GM19351 (cell line): ENCODE measurements at regions not wholly inside any gene's neighbourhood (a gene's known extent, or its start where the extent isn't known, plus 50 kb on each side); places are given as distances from the start of the nearest gene placed in this dataset.
"Not testable (repeated sequence)": the region's sequence is repeated elsewhere in the genome, so short reads cannot be mapped to it uniquely, and the experiment has no call there.

ENCODE experiments used
- ATAC-seq: cut with Tn5 transposase; IDR thresholded peaks from one replicate; pipeline ENCODE4 v1.9.1; 2021; ENCODE audit warnings: mild to moderate bottlenecking, moderate library complexity; ENCODE audit not compliant: unreplicated experiment

DNA sequence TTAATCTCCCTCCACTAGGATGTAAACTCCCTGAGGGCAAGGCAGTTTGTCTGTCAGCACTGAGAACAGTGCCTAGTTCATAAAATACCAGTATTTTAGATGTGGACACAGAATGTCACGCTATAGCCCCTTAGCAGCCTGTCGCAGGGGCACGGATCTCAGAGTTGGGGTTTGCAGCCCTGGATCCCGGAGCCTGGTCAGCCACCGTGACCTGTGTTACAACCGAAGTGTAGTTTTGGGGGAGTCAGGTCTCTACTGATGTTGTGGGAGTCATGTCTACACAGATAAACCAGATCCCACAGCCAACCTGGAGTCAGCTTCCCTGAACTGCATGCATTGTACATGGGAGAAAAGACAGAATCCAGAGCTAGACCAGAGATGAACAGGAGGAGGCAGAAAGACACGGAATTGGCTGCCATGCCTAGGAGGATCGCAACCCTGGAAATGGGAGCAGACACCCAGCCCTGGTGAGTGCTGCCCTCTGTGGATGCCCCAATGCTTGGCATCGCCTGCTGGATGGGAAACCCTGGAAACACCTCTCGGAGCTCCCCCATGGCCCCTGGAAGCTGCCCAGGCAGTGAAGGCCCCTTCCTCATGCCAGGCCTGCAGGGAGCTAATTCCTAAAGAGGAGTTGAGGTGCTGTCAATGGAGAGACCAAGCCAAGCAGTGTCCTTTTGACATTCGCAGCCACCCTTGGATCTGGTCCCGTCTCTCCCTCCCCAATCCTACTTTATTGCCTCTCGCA, 851.3 kb downstream of the TBC1D22A start:
- ATAC-seq, result no peak

DNA sequence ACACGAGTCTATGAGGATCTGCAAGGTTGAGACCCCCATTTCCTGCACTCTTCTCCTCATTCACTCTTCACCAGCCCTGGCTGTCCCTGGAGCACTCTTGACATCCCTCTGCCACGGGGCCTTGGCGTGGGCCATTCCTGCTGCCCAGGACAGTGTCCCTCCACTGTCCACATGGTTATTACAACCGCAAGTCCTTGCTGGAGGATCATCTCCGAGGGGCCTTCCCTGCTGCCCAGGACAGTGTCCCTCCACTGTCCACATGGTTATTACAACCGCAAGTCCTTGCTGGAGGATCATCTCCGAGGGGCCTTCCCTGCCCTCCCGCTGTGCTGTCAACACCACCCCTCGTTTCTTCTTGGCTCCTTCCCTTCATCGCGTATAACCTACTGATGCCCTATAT, 850.7 kb downstream of the TBC1D22A start:
- ATAC-seq, result not testable (repeated sequence)

DNA sequence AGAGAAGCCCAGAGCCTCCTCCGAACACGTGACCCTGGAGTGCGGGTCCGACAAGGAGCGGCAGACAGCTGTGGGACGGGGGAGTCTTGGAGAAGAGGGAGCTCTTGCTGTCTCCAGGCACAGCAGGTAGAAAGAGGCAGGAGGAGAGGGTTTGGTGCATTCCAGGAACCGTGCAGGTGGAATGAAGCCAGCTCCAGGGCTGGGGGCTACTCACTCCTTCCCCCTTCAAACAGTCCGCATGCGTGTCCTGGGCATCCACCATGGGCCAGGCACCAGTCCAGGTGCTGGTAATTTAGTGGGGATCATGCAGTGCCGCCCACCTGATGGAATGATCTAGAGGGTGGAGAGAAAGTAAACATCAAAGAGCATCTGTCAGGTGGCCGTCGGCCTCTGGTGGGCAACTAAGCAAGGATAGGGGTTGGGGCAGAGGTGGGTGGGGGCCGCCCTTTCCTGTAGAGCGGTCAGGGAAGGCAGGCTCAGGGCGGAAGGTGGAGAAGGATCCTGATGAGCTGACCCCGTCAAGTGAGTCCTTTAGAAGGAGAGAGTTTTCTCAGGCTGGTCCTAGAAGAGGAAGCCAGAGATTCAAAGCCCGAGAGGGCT, 850.0 kb downstream of the TBC1D22A start:
- ATAC-seq, result no peak

DNA sequence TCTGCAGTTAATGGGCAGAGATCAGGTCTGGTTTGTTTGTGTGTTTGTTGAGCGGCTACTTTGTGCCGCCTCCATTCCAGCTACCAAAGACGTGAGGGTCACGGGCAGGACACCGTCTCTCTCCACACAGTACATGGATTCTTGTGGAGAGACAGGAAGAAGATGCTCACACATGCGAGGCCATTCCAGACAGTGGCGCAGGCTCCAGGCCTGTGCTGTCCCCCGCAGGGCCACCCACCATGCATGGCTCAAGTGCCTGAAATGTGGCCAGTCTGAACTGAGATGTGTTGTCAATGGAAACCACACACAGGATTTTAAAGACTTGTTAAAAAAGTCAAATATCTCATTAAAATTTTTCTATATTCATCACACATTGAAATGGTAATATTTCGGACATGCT, 848.3 kb downstream of the TBC1D22A start:
- no peak for ATAC-seq

DNA sequence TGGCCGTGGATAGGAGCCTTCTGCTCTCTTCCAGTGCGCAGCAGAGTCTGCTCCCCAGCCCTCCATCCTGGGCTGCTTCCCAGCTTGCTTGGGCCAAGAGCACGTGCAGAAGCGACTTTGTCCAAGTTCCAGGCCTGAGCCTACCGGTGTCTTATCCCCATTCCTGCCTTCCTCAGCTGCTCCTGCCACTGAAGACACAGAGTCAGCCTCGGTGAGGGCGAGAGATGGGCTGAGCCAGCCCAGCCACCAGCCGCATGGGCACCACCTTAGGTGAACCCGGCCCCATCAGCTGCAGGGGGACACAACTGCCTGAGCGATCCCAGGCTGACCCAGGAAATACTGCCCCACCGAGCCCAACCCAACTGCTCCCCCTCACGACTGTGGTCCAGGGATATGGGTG, 847.8 kb downstream of the TBC1D22A start:
- ATAC-seq, result no peak

DNA sequence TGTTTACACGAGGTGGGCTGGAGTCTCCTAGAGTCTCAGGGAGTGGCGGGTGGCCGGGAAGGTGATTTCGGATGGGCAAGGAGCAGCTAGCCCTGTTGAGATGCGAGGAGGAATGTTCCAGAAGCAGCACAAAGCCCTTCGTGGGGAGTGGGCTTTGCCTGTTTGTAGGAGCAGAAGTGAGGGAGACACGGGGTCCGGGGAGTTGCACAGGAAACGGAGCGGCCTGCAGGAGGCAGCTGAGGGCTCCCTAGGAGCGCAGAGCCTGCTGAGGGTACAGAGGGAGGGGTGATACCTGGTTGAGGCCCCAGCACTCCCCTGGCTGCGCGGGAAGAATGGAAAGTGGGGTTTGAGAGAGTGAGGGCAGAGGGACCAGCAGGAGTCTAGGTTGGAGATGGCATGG, 847.2 kb downstream of the TBC1D22A start:
- ATAC-seq, result no peak

DNA sequence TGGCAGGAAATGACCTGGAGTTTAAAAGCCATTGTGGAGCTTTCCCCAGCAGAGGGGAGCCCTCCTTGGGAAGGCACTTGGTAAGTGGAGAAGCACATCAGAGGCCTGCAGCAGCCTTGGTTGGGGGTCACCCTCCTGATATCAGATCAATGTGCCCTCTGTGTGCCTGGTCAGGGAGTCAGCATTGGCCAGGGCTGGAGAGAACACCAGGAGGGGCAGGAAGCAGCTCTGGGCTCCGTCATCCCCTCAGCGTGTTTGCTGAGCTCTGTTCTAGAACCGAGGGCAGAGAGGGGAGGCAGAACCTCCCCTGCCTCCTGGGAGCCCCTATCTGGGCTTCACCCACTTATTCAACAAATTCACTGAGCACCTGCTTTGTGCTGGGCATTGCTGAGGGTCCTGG, 846.0 kb downstream of the TBC1D22A start:
- ATAC-seq, result no peak

DNA sequence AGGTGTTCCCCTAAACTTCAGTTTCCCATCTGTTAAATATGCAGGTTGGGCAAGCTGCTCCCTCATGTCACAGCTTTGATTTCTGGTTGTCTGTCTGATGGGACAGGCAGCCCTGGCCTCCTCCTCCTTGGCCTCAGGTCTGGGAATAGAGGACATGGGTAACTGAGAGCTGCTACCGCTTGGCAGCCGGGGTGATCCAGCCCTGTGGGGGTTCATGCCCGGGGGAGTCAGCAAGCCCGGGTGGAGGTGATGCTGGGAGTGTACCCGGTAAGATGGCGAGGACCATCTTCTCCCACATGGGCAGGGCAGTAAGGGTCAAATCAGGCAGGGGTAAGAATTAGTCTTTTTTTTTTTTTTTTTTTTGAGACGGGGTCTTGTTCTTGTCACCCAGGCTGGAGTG, 845.0 kb downstream of the TBC1D22A start:
- no peak for ATAC-seq

DNA sequence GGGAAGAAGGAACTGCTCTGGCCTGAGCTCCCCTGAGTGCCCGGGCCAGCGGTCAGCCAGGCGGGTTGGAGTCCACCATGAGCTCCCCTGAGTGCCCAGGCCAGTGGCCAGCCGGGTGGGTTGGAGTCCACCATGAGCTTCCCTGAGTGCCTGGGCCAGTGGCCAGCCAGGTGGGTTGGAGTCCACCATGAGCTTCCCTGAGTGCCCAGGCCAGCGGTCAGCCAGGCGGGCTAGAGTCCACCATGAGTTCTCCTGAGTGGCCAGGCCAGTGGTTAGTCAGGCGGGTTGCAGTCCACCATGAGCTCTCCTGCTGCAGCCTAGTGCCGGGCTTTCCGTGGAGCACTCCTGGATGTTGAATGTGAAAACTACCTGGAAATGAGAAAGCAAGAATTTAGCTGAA, 844.0 kb downstream of the TBC1D22A start:
- no peak for ATAC-seq

DNA sequence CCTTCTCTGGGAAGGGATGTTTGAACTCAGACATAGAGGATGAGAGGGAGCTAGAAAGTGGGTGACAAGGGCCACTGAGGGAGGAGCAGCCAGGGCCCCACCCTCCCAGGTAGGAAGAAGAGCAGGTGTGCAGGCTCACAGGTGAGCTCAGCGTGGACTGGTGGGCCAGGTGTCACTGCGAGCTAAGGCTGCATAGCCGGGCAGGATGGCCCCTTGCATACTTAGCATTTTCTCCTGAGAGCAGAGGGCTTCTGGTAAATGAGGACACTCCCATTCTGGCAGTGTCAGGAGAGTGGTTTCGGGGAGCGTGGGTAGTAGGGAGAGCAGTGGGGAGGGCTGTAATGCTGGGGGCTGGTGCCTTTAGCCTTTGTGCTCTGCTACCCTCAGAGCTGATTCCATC, 843.4 kb downstream of the TBC1D22A start:
- no peak for ATAC-seq

DNA sequence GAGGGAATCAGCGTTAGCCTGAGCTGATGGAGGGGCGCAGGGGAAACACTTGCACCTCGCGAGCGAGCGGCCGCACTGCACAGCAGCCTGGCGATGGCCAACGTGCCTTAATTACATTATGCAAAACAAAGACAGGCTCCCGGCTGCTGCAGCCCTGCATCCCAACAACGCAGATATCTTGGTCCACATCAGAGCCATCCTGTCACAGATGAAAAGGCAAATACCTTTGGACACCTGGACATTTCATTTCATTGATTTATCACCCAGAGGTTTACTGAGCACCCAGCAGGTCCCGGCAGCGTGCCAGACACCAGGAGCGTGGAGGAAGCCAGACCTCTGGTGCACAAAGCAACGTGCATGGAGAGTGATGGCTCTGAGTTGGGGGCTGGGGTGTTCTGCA, 843.0 kb downstream of the TBC1D22A start:
- ATAC-seq, result no peak

DNA sequence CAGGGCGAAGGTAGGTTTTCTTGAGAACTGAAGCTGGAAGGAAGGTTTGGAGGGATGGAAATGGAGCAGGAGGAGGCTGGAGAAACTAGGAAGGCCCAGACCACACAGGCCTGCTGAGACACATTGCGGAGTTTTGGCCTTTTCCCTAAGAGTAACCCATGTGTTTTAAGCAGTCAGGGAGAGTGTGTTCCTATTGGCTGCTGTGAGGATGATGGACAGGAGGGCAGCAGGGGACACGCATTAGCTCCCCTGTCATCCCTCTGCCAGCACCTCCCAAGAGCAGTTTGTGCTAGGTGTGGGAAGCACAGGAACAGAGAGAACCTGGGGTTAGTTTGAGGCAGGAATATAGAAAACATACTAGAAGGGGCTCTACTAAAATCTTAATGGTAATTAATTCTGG, 842.1 kb downstream of the TBC1D22A start:
- no peak for ATAC-seq

DNA sequence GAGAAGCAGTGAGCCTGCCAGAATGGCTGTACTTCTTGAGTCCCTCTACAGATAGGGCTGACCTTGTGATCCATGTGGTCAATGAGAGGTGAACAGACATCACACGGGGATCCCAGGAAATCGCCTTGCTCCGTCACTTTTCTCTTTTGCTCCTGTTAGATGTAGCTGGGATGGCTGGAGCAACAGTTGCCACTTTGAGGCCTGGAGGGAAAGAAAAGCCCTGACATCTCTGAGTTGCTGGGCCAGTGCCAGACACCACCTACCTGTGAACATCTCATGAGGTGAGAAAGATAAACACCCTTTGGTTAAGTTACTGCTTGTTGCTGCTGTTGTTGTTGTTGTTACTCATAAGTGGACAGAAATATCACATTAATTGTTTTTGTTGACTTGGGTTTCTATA, 840.3 kb downstream of the TBC1D22A start:
- no peak for ATAC-seq

DNA sequence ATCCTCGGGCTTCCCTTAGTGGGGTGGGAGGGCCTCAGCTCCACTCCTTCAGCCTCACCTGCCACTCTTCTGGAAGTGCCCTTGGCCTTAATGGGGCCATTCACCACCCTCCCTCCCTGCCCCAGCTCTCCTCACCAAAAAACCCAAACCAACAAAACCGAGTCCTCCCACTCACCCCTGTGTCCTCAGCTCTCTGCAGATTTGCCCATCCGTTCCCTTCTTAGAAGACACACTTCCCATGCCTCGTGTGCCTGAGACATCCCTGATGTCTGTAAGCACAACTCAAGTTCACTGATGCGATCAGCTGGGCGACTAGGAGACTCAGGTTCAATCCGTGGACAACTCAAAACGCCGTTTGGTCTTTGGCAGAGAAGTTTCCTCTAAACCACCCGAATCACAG, 839.2 kb downstream of the TBC1D22A start:
- ATAC-seq, result no peak

DNA sequence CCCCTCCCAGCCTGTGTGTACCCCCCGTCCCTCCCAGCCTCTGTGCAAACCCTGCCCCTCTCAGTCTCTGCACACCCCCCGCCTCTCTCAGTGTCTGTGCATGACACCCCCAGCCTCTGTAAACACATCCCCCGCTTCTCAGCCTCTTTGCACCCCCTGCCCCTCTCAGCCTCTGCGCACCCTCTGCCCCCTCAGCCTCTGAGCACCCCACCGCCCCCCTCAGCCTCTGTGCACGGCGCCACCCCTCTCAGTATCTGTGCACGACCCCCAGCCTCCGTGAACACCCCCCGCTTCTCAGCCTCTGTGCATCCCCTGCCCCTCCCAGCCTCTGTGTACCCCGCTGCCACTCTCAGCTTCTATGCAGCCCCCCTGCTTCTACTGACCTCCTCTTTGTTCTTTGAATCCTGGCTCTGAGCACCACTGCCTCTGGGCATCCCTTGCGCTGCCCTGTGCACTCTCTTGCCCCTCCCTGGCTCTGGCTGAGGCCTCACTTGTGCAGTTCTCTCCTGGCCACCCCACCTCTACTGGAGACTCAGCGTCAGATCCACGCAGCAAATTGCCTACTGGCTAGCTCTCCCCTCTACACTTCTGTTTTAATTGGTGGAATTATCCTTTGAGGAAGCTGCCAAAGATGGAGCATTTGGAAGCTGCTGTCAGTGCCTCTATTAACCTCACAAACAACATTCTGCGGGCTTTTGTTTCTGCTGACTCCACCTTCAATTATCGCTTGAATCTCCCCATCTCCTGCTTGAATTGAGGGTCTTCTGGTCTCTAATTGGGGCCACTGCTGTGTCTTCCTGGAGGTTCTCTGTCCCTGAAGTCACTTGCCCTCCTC, 838.6 kb downstream of the TBC1D22A start:
- ATAC-seq, result no peak

DNA sequence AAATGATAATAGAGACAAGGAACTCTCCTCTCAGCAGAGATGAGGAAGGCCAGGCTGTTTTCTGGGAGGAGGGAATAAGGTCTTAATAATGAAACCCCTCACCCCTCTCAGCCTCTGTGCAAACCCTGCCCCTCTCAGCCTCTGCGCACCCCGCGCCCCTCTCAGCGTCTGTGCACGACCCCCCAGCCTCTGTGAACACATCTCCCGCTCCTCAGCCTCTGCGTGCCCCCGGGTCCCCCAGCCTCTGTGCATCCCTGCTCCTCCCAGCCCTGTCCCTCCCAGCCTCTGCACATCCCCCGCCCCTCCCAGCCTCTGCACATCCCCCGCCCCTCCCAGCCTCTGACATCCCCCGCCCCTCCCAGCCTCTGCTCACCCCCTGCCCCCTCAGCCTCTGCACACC, 837.8 kb downstream of the TBC1D22A start:
- no peak for ATAC-seq

DNA sequence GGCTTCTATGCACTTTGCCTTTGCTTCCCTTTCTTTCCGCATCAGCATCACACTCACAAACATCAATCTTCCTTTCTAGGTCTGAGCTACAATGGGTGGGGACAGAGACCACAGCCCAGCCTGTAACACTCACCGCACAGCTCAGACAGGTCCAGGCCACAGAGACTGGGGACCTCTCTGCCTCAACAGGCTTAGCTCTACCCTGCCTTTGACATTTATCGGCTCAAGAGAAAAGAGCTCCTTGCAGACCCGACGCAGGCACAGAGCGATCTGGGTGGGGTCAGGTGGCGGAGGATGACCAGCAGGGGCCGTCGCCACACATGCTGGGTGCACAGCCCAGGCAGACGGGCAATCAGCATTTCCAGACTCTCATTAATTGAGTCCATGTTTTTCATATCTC, 837.3 kb downstream of the TBC1D22A start:
- no peak for ATAC-seq

DNA sequence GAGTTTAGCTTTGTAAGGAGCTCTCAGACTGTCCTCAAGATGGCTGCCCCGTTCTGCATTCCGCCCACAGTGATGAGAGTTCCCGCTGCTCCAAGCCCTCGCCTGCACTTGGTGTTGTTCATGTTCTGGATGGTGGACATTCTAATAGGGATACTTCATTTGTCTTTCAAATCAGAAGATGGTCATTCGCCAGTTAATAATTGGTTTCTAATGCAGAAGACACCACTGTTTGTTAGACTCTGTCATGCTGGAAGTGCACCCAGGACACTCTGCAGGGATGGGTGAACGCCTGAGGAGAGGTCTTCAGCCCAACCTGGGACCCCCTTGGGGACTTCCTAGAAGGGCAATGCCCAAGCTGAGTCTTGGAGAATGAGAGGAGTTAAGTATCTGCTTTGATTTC, 836.4 kb downstream of the TBC1D22A start:
- ATAC-seq, result no peak

DNA sequence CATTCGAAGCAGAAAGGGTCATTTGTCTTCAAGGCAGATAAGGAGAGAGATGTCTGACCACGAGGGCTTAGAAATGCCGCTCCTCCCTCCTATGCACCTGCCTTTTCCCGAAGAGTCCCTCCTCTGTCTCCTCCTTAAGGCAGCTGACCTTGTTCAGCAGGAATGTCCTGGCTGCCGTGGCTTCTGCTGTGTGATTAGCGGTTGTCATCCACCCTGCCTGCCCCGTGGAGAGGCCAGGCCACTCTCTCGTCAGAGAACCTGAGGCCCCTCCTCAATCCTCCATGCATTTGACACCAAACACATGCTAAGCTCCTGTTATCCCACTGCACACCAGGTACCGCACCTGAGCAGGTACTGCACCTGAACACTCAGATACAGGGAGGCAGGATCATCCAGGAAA, 834.6 kb downstream of the TBC1D22A start:
- no peak for ATAC-seq

DNA sequence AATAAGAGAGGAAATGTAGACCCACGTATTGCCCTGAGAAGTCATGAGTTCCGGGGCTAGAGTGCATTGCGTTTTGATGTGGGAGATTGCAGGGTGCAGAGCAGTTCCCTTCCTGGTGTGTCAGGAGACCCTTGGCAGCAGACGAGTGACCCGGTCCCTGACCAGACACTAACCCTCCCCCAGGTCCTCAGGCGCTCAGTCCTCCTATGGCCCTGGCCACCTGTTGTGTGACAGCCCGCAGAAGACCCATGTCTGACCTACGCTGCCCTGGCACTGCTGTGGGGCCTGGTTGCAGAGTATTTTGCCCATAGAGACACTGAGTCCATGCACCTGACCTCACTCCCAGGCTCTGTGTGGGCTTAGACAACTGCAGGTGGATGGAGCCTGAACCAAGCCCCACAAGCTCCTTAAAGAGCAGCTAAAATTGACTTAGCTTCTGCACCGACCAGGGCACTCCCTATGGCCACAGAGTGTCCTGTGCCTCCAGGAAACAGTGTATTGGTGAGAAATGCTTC, 833.8 kb downstream of the TBC1D22A start:
- no peak for ATAC-seq

DNA sequence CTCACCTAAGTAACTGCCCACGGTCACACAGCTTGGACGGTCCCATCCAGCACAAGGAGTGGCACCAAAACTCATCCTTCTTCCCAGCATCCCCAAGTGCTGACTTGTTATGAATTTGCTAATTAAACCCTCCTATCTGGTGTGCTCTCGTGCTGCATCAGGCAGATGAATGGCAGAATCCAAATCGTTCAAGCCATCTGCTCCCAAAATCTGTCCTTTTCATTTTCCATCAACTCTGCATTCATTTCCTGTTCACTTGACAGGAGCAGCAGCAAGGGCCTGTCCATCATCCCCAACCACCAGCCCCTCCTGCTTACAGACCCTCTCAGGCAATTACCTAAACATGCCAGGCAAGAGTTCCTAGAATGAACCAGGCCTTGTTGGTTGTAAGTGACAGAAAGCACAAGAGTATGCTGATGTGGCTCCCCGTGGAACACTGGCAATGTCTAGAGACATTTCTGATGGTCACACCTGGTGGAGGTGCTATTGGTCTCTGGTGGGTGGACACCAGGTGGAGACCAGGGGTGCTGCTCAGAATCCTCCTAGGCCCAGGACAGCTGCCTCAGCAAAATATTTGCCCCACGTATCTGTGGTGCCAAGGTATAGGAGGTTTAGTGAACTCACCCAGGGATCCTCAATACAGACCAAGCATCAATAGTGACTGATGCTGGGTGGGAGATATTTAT, 832.5 kb downstream of the TBC1D22A start:
- ATAC-seq, result no peak
